GM12865 (cell line): ENCODE measurements at regions not wholly inside any gene's neighbourhood (a gene's known extent, or its start where the extent isn't known, plus 50 kb on each side); places are given as distances from the start of the nearest gene placed in this dataset.

Experiments used
- DNase-seq: peaks from one replicate; pipeline ENCODE4 v3.0.0; 2010; ENCODE audit warnings: low read depth
- H3K4me3 ChIP-seq: 2 replicates; pipeline ENCODE4 v1.5.1; 2011; ENCODE audit warnings: mild to moderate bottlenecking, low read depth, low read length, control low read depth
- CTCF ChIP-seq: IDR thresholded peaks from 2 replicates; pipeline ENCODE4 v1.5.1; 2011; ENCODE audit warnings: low read length, control low read depth, low read depth, inconsistent platforms; ENCODE audit not compliant: insufficient read depth; ENCODE audit errors: missing control alignments

- TF ChIP-seq CTCF: no peak
- no peak overlapping the region for H3K4me3 ChIP-seq
- DNase-seq: no peak
These were observed 139.6 kb upstream of the SALL1 start for GRCh38 chr16:51290442-51291285.

- no peak for TF ChIP-seq CTCF
- no peak overlapping the region for H3K4me3 ChIP-seq
- DNase-seq: no peak
These were observed 138.3 kb upstream of the SALL1 start for GRCh38 chr16:51289336-51289735.

GRCh38 chr16:51287121-51287755 is 136.2 kb upstream of the SALL1 start:
- TF ChIP-seq CTCF: no peak
- no peak overlapping the region for H3K4me3 ChIP-seq
- DNase-seq: no peak

- DNase-seq: no peak
- no peak overlapping the region for H3K4me3 ChIP-seq
- no peak for TF ChIP-seq CTCF
These were observed 135.2 kb upstream of the SALL1 start for GRCh38 chr16:51286272-51286671.

DNA sequence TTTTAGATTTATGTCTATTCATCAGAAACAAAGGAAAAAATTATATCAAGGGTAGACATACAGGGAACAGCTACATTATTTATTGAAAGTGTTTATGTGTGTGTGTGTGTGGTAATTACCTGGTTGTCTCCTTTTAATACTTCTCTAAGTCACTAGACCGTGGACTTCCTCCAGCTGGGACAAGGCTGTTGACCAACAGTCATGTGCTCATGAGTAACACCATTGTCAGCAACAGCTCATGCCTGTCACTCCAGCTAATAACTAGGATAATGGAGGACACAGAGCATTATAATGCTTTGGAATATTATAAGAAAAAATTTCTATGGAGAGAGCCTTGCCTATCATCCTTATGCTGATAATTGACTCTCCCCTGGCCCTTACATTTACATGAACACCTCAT is 125.3 kb upstream of the SALL1 start:
- DNase-seq: no peak

GRCh38 chr16:51272420-51272819 is 121.3 kb upstream of the SALL1 start:
- DNase-seq: no peak
- no peak for TF ChIP-seq CTCF
- no peak overlapping the region for H3K4me3 ChIP-seq

More for the DNA sequence above, 125.3 kb upstream of the SALL1 start:
- no peak overlapping the region for H3K4me3 ChIP-seq
- no peak for TF ChIP-seq CTCF
